ENCODE measurements at regions not wholly inside any gene's neighbourhood (a gene's known extent, or its start where the extent isn't known, plus 50 kb on each side); places are given as distances from the start of the nearest gene placed in this dataset.

GRCh38 chr7:35513828-35514227 lies 181.1 kb downstream of the HERPUD2 start:
- H3K9ac ChIP-seq (ENCODE audit: insufficient read depth, low read length), result no peak overlapping the region
- TF ChIP-seq CTCF (conservative IDR thresholded peaks at IDR 0.05 in 1 of 2, IDR thresholded peaks at IDR 0.05 in 1 of 2; ENCODE audit: low read depth in 1 of 2, low read length in 2 of 2) (no peak), EZH2 (IDR thresholded peaks at IDR 0.05; ENCODE audit: low read length, missing control alignments) (no peak)
- H4K20me1 ChIP-seq (ENCODE audit: control insufficient read depth, extremely low read depth, insufficient read depth, low read length), result no peaks in the 10 kb centered on the region
- no peaks in the 10 kb centered on the region for H3K79me2 ChIP-seq (ENCODE audit: control insufficient read depth, insufficient read depth, low read length)
- no peaks in the 10 kb centered on the region for H3K4me1 ChIP-seq (ENCODE audit: control insufficient read depth, extremely low read depth, insufficient read depth, low read length)
- H3K9me3 ChIP-seq (ENCODE audit: control insufficient read depth, insufficient read depth, low read depth, low read length), result no peaks in the 10 kb centered on the region
- H3K4me2 ChIP-seq (ENCODE audit: extremely low read depth, insufficient read depth, low read length), result no peak overlapping the region
- no peaks in the 10 kb centered on the region for H3K36me3 ChIP-seq (ENCODE audit: control insufficient read depth, insufficient read depth, low read length)
- DNase-seq (ENCODE audit: low read depth in 2 of 2), result no peak
- H3K27me3 ChIP-seq (ENCODE audit: control insufficient read depth, insufficient read depth, low read length), result no peaks in the 10 kb centered on the region
- H3K27ac ChIP-seq (ENCODE audit: insufficient read depth, low read length), result no peak overlapping the region
- H2AFZ ChIP-seq (ENCODE audit: low read length), result no peak overlapping the region
- no peak overlapping the region for H3K4me3 ChIP-seq (replicated peaks in 1 of 4; ENCODE audit: control extremely low read depth in 1 of 4, insufficient read depth in 1 of 4, low read depth in 3 of 4, low read length in 4 of 4)

GRCh38 chr7:35513195-35513594 lies 181.7 kb downstream of the HERPUD2 start:
- H2AFZ ChIP-seq (ENCODE audit: low read length), result no peak overlapping the region
- no peak overlapping the region for H3K4me2 ChIP-seq (ENCODE audit: extremely low read depth, insufficient read depth, low read length)
- H4K20me1 ChIP-seq (ENCODE audit: control insufficient read depth, extremely low read depth, insufficient read depth, low read length), result no peaks in the 10 kb centered on the region
- no peak overlapping the region for H3K4me3 ChIP-seq (replicated peaks in 1 of 4; ENCODE audit: control extremely low read depth in 1 of 4, insufficient read depth in 1 of 4, low read depth in 3 of 4, low read length in 4 of 4)
- no peak overlapping the region for H3K9ac ChIP-seq (ENCODE audit: insufficient read depth, low read length)
- no peaks in the 10 kb centered on the region for H3K4me1 ChIP-seq (ENCODE audit: control insufficient read depth, extremely low read depth, insufficient read depth, low read length)
- no peak overlapping the region for H3K27ac ChIP-seq (ENCODE audit: insufficient read depth, low read length)
- no peak for DNase-seq (ENCODE audit: low read depth in 2 of 2)
- no peaks in the 10 kb centered on the region for H3K79me2 ChIP-seq (ENCODE audit: control insufficient read depth, insufficient read depth, low read length)
- H3K27me3 ChIP-seq (ENCODE audit: control insufficient read depth, insufficient read depth, low read length), result no peaks in the 10 kb centered on the region
- no peaks in the 10 kb centered on the region for H3K9me3 ChIP-seq (ENCODE audit: control insufficient read depth, insufficient read depth, low read depth, low read length)
- TF ChIP-seq EZH2 (IDR thresholded peaks at IDR 0.05; ENCODE audit: low read length, missing control alignments) (no peak), CTCF (conservative IDR thresholded peaks at IDR 0.05 in 1 of 2, IDR thresholded peaks at IDR 0.05 in 1 of 2; ENCODE audit: low read depth in 1 of 2, low read length in 2 of 2) (no peak)
- H3K36me3 ChIP-seq (ENCODE audit: control insufficient read depth, insufficient read depth, low read length), result no peaks in the 10 kb centered on the region

- H3K4me1 ChIP-seq (ENCODE audit: control insufficient read depth, extremely low read depth, insufficient read depth, low read length), result no peaks in the 10 kb centered on the region
- H2AFZ ChIP-seq (ENCODE audit: low read length), result no peak overlapping the region
- H3K9me3 ChIP-seq (ENCODE audit: control insufficient read depth, insufficient read depth, low read depth, low read length), result no peaks in the 10 kb centered on the region
- no peaks in the 10 kb centered on the region for H3K79me2 ChIP-seq (ENCODE audit: control insufficient read depth, insufficient read depth, low read length)
- no peak for DNase-seq (ENCODE audit: low read depth in 2 of 2)
- no peak overlapping the region for H3K4me3 ChIP-seq (replicated peaks in 1 of 4; ENCODE audit: control extremely low read depth in 1 of 4, insufficient read depth in 1 of 4, low read depth in 3 of 4, low read length in 4 of 4)
- H3K4me2 ChIP-seq (ENCODE audit: extremely low read depth, insufficient read depth, low read length), result no peak overlapping the region
- no peak overlapping the region for H3K27ac ChIP-seq (ENCODE audit: insufficient read depth, low read length)
- no peaks in the 10 kb centered on the region for H3K36me3 ChIP-seq (ENCODE audit: control insufficient read depth, insufficient read depth, low read length)
- TF ChIP-seq EZH2 (IDR thresholded peaks at IDR 0.05; ENCODE audit: low read length, missing control alignments) (no peak), CTCF (conservative IDR thresholded peaks at IDR 0.05 in 1 of 2, IDR thresholded peaks at IDR 0.05 in 1 of 2; ENCODE audit: low read depth in 1 of 2, low read length in 2 of 2) (no peak)
- no peaks in the 10 kb centered on the region for H4K20me1 ChIP-seq (ENCODE audit: control insufficient read depth, extremely low read depth, insufficient read depth, low read length)
- H3K27me3 ChIP-seq (ENCODE audit: control insufficient read depth, insufficient read depth, low read length), result no peaks in the 10 kb centered on the region
- no peak overlapping the region for H3K9ac ChIP-seq (ENCODE audit: insufficient read depth, low read length)
These were observed 182.2 kb downstream of the HERPUD2 start for GRCh38 chr7:35512716-35513115.
